GM12892 (cell line): ENCODE measurements at regions not wholly inside any gene's neighbourhood (a gene's known extent, or its start where the extent isn't known, plus 50 kb on each side); places are given as distances from the start of the nearest gene placed in this dataset.

ENCODE experiments used
- DNase-seq: peaks from one replicate; pipeline ENCODE4 v3.0.0; 2011; ENCODE audit not compliant: insufficient read length
- FAIRE-seq: peaks from 2 replicates; lab custom pipeline; 2011; peaks lifted over from hg19 to GRCh38; lab: Jason Lieb, UNC
- POLR2A ChIP-seq: IDR thresholded peaks from 2 replicates; pipeline ENCODE4 v1.6.1; 2011; ENCODE audit warnings: low read depth, low read length, control low read depth
- POLR2AphosphoS5 ChIP-seq: IDR thresholded peaks from 2 replicates; pipeline ENCODE4 v1.6.1; 2011; ENCODE audit warnings: low read depth, low read length, control low read depth
- TAF1 ChIP-seq: IDR thresholded peaks from 2 replicates; pipeline ENCODE4 v1.6.1; 2011; ENCODE audit warnings: low read depth, mild to moderate bottlenecking, control low read depth, low read length, borderline replicate concordance

- DNase-seq (no peak), FAIRE-seq (no peak)
- TF ChIP-seq POLR2AphosphoS5 (no peak), TAF1 (no peak), POLR2A (no peak)
These were observed 290.0 kb upstream of the GLI3 start for GRCh38 chr7:42527004-42527403.

- FAIRE-seq (no peak), DNase-seq (no peak)
- TF ChIP-seq POLR2A (no peak), POLR2AphosphoS5 (no peak), TAF1 (no peak)
These were observed 285.4 kb upstream of the GLI3 start for GRCh38 chr7:42522227-42522991.

- no peak for FAIRE-seq
- TF ChIP-seq POLR2A, result no peak
- TF ChIP-seq POLR2AphosphoS5, result no peak
- no peak for TF ChIP-seq TAF1
These were observed 274.0 kb upstream of the GLI3 start for GRCh38 chr7:42511027-42511426.

GRCh38 chr7:42506097-42506496 lies 269.1 kb upstream of the GLI3 start:
- FAIRE-seq, result no peak
- TF ChIP-seq TAF1 (no peak), POLR2AphosphoS5 (no peak), POLR2A (no peak)
- no peak for DNase-seq

More at GRCh38 chr7:42511027-42511426, 274.0 kb upstream of the GLI3 start:
- DNase-seq, result no peak

- no peak for FAIRE-seq
- no peak for TF ChIP-seq POLR2A
- no peak for TF ChIP-seq TAF1
- no peak for TF ChIP-seq POLR2AphosphoS5
- no peak for DNase-seq
These were observed 265.0 kb upstream of the GLI3 start for GRCh38 chr7:42502022-42502421.

GRCh38 chr7:42495256-42495655 lies 258.2 kb upstream of the GLI3 start:
- TF ChIP-seq POLR2AphosphoS5 (no peak), TAF1 (no peak), POLR2A (no peak)
- FAIRE-seq (no peak), DNase-seq (no peak)

GRCh38 chr7:42494736-42495135 lies 257.7 kb upstream of the GLI3 start:
- TF ChIP-seq POLR2A, result no peak
- no peak for TF ChIP-seq TAF1
- TF ChIP-seq POLR2AphosphoS5, result no peak
- no peak for FAIRE-seq

GRCh38 chr7:42494199-42494710 lies 257.2 kb upstream of the GLI3 start:
- no peak for TF ChIP-seq POLR2A
- no peak for TF ChIP-seq POLR2AphosphoS5
- TF ChIP-seq TAF1, result no peak
- no peak for DNase-seq
- FAIRE-seq, result no peak

More at GRCh38 chr7:42494736-42495135, 257.7 kb upstream of the GLI3 start:
- no peak for DNase-seq

- TF ChIP-seq POLR2A, result no peak
- no peak for TF ChIP-seq POLR2AphosphoS5
- TF ChIP-seq TAF1, result no peak
- DNase-seq (no peak), FAIRE-seq (no peak)
These were observed 256.6 kb upstream of the GLI3 start for GRCh38 chr7:42493436-42494198.

GRCh38 chr7:42492920-42493319 lies 255.9 kb upstream of the GLI3 start:
- DNase-seq (no peak), FAIRE-seq (no peak)
- TF ChIP-seq TAF1 (no peak), POLR2AphosphoS5 (no peak), POLR2A (no peak)

GRCh38 chr7:42491106-42491505 lies 254.1 kb upstream of the GLI3 start:
- DNase-seq (no peak), FAIRE-seq (no peak)
- TF ChIP-seq POLR2A (no peak), POLR2AphosphoS5 (no peak), TAF1 (no peak)

GRCh38 chr7:42489299-42489698 lies 252.3 kb upstream of the GLI3 start:
- no peak for TF ChIP-seq TAF1
- no peak for TF ChIP-seq POLR2A
- TF ChIP-seq POLR2AphosphoS5, result no peak
- no peak for FAIRE-seq
- no peak for DNase-seq
